ENCODE measurements at regions not wholly inside any gene's neighbourhood (a gene's known extent, or its start where the extent isn't known, plus 50 kb on each side); places are given as distances from the start of the nearest gene placed in this dataset.

DNA sequence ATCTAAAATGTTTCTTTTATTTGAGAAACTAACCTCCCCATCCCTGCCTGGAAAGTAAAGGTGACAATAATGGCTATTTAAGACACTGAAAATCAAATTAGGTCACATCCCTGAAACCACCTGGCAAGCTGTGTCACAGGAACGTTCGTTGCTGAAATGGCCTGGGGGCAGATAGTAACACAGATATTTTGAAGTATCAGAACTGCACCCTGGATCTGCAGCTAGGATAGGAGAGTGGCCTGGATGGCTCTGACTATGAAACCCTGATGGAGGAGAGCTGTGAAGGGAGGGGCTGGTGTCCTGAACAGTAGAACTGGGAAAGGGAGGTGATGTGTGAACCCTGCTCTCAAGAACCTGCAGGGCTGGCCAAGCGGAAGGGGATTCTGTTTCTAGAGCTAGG, 648.3 kb upstream of the CFAP20DC start:
- Histone ChIP-seq H3K36me3 (ENCODE audit: control insufficient read depth, insufficient read depth, low read length) (no peaks in the 10 kb centered on the region), H3K27me3 (replicated peaks; ENCODE audit: control insufficient read depth, insufficient read depth, low read length, poor library complexity, severe bottlenecking) (no peaks in the 10 kb centered on the region), H3K27ac (ENCODE audit: insufficient read depth, low read length, poor library complexity, severe bottlenecking) (no peak overlapping the region), H3K4me3 (ENCODE audit: insufficient read depth, low read depth, low read length, poor library complexity, severe bottlenecking) (no peak overlapping the region), H3K4me1 (ENCODE audit: control insufficient read depth, insufficient read depth, low read length, poor library complexity, severe bottlenecking) (no peaks in the 10 kb centered on the region), H3K9me3 (ENCODE audit: control insufficient read depth, low read length) (no peaks in the 10 kb centered on the region)
- no peak for DNase-seq

GRCh38 chr3:59696783-59697182, 647.0 kb upstream of the CFAP20DC start:
- Histone ChIP-seq H3K4me3 (ENCODE audit: insufficient read depth, low read depth, low read length, poor library complexity, severe bottlenecking) (no peak overlapping the region), H3K27me3 (replicated peaks; ENCODE audit: control insufficient read depth, insufficient read depth, low read length, poor library complexity, severe bottlenecking) (no peaks in the 10 kb centered on the region), H3K9me3 (ENCODE audit: control insufficient read depth, low read length) (no peaks in the 10 kb centered on the region), H3K4me1 (ENCODE audit: control insufficient read depth, insufficient read depth, low read length, poor library complexity, severe bottlenecking) (no peaks in the 10 kb centered on the region), H3K27ac (ENCODE audit: insufficient read depth, low read length, poor library complexity, severe bottlenecking) (no peak overlapping the region), H3K36me3 (ENCODE audit: control insufficient read depth, insufficient read depth, low read length) (no peaks in the 10 kb centered on the region)
- no peak for DNase-seq

DNA sequence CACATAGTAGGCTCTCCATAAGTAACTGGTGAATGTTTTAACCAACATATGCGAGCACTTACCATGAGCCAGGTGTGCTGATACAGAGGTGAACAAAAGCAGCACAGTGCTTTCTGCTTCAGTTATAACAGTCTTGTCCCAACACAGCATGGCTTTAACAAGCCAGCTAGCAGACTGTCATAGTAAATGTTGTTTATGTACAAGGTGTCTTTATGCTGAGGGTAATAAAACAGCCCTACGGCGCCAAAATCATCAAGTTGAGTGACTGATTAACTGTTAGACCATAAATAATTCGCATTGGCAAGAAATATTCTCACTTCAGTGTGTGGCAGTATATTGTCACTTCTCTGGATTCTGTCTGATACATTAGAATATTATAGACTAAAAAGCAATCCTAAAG, 646.0 kb upstream of the CFAP20DC start:
- no peaks in the 10 kb centered on the region for H3K36me3 ChIP-seq (ENCODE audit: control insufficient read depth, insufficient read depth, low read length)
- H3K4me1 ChIP-seq (ENCODE audit: control insufficient read depth, insufficient read depth, low read length, poor library complexity, severe bottlenecking), result no peaks in the 10 kb centered on the region
- no peak overlapping the region for H3K27ac ChIP-seq (ENCODE audit: insufficient read depth, low read length, poor library complexity, severe bottlenecking)
- H3K27me3 ChIP-seq (replicated peaks; ENCODE audit: control insufficient read depth, insufficient read depth, low read length, poor library complexity, severe bottlenecking), result no peaks in the 10 kb centered on the region
- H3K4me3 ChIP-seq (ENCODE audit: insufficient read depth, low read depth, low read length, poor library complexity, severe bottlenecking), result no peak overlapping the region
- DNase-seq, result no peak
- no peaks in the 10 kb centered on the region for H3K9me3 ChIP-seq (ENCODE audit: control insufficient read depth, low read length)

DNA sequence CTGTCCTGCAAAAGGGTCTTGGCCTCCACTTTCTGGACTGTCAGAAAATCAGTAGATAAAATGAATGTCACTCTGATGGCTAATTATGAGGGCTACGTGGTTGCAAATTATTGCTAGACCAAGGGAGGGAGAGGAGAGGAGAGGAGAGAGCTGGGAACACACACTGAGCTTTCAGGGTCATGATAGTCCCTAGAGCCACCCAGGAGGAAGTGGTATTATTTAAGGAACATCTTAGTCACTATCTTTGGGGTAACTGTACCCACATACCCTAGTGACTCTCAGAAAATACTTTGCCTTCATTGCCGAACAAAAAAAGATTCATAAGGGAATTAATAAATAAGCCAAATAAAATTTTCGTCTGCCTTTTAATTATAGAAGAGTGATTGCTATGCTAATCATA, 642.3 kb upstream of the CFAP20DC start:
- Histone ChIP-seq H3K9me3 (ENCODE audit: control insufficient read depth, low read length) (no peaks in the 10 kb centered on the region), H3K27ac (ENCODE audit: insufficient read depth, low read length, poor library complexity, severe bottlenecking) (no peak overlapping the region), H3K4me1 (ENCODE audit: control insufficient read depth, insufficient read depth, low read length, poor library complexity, severe bottlenecking) (no peaks in the 10 kb centered on the region), H3K36me3 (ENCODE audit: control insufficient read depth, insufficient read depth, low read length) (no peaks in the 10 kb centered on the region), H3K4me3 (ENCODE audit: insufficient read depth, low read depth, low read length, poor library complexity, severe bottlenecking) (no peak overlapping the region), H3K27me3 (replicated peaks; ENCODE audit: control insufficient read depth, insufficient read depth, low read length, poor library complexity, severe bottlenecking) (no peaks in the 10 kb centered on the region)
- DNase-seq, result no peak

DNA sequence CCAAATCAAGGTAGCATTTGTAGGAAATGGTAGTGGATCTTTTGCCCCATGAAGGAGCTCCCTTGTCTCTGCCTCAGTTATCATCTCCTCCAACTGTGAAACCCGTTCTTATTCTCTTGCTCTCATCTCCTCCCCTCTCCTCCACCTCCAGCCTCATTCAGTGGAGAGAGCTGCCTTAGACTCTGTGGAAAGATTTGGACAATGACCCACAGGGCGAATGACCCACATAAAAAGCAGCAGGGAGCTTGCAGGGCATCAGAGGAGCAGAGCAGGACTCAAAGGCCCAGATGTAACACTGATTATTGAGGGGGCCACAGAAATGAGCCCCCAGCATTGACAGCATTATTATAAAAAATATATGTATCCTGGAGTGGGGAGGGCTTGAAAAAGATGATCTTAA, 641.1 kb upstream of the CFAP20DC start:
- DNase-seq, result no peak
- Histone ChIP-seq H3K4me3 (ENCODE audit: insufficient read depth, low read depth, low read length, poor library complexity, severe bottlenecking) (no peak overlapping the region), H3K36me3 (ENCODE audit: control insufficient read depth, insufficient read depth, low read length) (no peaks in the 10 kb centered on the region), H3K9me3 (ENCODE audit: control insufficient read depth, low read length) (no peaks in the 10 kb centered on the region), H3K27ac (ENCODE audit: insufficient read depth, low read length, poor library complexity, severe bottlenecking) (no peak overlapping the region), H3K4me1 (ENCODE audit: control insufficient read depth, insufficient read depth, low read length, poor library complexity, severe bottlenecking) (no peaks in the 10 kb centered on the region), H3K27me3 (replicated peaks; ENCODE audit: control insufficient read depth, insufficient read depth, low read length, poor library complexity, severe bottlenecking) (no peaks in the 10 kb centered on the region)

GRCh38 chr3:59688636-59689035, 638.8 kb upstream of the CFAP20DC start:
- Histone ChIP-seq H3K9me3 (ENCODE audit: control insufficient read depth, low read length) (no peaks in the 10 kb centered on the region), H3K27me3 (replicated peaks; ENCODE audit: control insufficient read depth, insufficient read depth, low read length, poor library complexity, severe bottlenecking) (no peaks in the 10 kb centered on the region), H3K27ac (ENCODE audit: insufficient read depth, low read length, poor library complexity, severe bottlenecking) (no peak overlapping the region), H3K4me3 (ENCODE audit: insufficient read depth, low read depth, low read length, poor library complexity, severe bottlenecking) (no peak overlapping the region), H3K36me3 (ENCODE audit: control insufficient read depth, insufficient read depth, low read length) (no peaks in the 10 kb centered on the region), H3K4me1 (ENCODE audit: control insufficient read depth, insufficient read depth, low read length, poor library complexity, severe bottlenecking) (no peaks in the 10 kb centered on the region)
- DNase-seq, result no peak

DNA sequence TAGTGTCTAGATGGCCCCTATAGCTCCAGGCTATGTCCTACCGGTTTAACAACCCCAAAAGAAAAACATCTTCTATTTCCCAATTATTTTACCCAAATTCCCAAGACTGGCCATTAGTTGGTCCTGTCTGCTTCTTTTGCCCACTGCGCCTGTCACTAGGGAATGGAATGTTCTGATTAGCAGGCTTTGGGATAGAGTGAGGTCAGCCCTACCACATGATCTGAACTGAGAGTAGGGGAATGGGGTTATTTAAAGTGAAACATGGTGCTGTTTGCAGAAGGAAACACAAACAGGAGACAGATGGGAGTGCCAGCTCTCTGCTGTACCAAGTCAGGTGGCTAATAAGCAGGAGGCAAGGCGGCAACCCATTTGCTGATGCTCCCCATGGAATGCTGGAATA, 635.6 kb upstream of the CFAP20DC start:
- Histone ChIP-seq H3K4me3 (ENCODE audit: insufficient read depth, low read depth, low read length, poor library complexity, severe bottlenecking) (no peak overlapping the region), H3K4me1 (ENCODE audit: control insufficient read depth, insufficient read depth, low read length, poor library complexity, severe bottlenecking) (no peaks in the 10 kb centered on the region), H3K27me3 (replicated peaks; ENCODE audit: control insufficient read depth, insufficient read depth, low read length, poor library complexity, severe bottlenecking) (no peaks in the 10 kb centered on the region), H3K27ac (ENCODE audit: insufficient read depth, low read length, poor library complexity, severe bottlenecking) (no peak overlapping the region), H3K9me3 (ENCODE audit: control insufficient read depth, low read length) (no peaks in the 10 kb centered on the region), H3K36me3 (ENCODE audit: control insufficient read depth, insufficient read depth, low read length) (no peaks in the 10 kb centered on the region)
- DNase-seq, result no peak

GRCh38 chr3:59684766-59685165, 634.9 kb upstream of the CFAP20DC start:
- Histone ChIP-seq H3K27ac (ENCODE audit: insufficient read depth, low read length, poor library complexity, severe bottlenecking) (no peak overlapping the region), H3K4me3 (ENCODE audit: insufficient read depth, low read depth, low read length, poor library complexity, severe bottlenecking) (no peak overlapping the region), H3K27me3 (replicated peaks; ENCODE audit: control insufficient read depth, insufficient read depth, low read length, poor library complexity, severe bottlenecking) (no peaks in the 10 kb centered on the region), H3K36me3 (ENCODE audit: control insufficient read depth, insufficient read depth, low read length) (no peaks in the 10 kb centered on the region), H3K4me1 (ENCODE audit: control insufficient read depth, insufficient read depth, low read length, poor library complexity, severe bottlenecking) (no peaks in the 10 kb centered on the region), H3K9me3 (ENCODE audit: control insufficient read depth, low read length) (no peaks in the 10 kb centered on the region)
- no peak for DNase-seq

DNA sequence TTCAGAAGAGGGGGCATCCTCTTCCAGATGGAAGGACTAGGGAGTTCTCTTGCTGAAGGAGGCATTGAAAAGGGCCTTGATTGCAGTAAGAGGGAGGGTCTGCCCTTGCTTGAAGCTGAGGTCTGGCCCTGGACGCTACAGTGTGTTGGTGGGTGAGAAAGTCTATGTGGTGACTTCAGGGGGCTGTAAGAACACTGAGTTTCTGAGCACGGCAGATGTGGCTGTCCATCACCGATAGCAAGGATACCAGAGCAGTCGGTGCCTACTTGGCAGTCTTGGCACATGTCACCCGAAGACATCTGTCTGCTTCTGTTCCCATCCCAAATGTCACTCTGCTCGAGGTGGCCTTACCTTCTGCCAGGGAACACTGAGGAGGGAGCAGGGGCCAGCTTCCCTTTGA, 631.1 kb upstream of the CFAP20DC start:
- no peaks in the 10 kb centered on the region for H3K27me3 ChIP-seq (replicated peaks; ENCODE audit: control insufficient read depth, insufficient read depth, low read length, poor library complexity, severe bottlenecking)
- no peak overlapping the region for H3K27ac ChIP-seq (ENCODE audit: insufficient read depth, low read length, poor library complexity, severe bottlenecking)
- no peak overlapping the region for H3K4me3 ChIP-seq (ENCODE audit: insufficient read depth, low read depth, low read length, poor library complexity, severe bottlenecking)
- no peaks in the 10 kb centered on the region for H3K36me3 ChIP-seq (ENCODE audit: control insufficient read depth, insufficient read depth, low read length)
- no peaks in the 10 kb centered on the region for H3K4me1 ChIP-seq (ENCODE audit: control insufficient read depth, insufficient read depth, low read length, poor library complexity, severe bottlenecking)
- no peak for DNase-seq
- H3K9me3 ChIP-seq (ENCODE audit: control insufficient read depth, low read length), result no peaks in the 10 kb centered on the region

DNA sequence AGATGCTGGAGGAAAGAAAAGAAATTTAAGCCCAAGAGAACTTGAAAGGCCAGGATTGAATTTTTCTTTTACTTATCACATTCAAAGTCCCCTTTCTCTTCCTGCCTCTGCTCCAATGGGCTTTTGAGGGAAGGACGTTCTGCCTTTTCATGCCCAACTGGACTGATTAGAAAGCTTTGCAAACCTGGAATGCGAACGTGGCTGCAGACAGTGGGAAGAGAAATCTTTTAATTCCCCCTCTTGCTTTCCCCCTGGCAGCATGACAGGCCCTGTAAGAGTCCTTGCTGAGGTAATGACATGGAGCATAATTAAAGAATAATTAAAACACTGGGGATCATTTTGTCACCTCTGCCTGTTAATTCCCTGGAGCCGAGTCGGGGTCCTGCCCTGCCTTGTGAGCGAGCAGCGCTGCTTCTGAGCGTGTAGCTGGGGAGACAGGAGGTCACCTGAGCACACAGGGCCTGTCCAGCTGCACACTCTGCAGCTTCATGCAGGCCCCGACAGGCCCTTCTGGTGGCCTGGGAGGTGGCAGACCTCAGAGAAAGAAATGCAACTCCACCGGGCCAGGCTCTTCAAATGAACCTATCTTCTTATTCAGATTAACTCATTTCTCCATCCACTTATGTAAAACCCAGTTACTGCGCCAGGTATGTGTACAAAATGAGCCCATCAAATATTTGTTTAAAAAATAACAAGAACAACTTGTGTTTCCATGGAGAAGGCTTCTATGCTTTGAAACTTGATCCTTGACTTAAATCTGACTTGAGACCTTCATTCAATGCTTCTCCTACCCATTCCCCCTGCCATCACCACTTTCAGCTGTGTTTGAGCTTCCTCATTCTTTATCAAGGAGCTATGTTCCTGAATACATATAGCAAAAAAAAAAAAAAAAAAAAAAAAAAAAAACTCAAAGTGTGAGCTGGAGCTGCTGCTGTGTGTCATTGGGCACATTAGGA, 628.2 kb upstream of the CFAP20DC start:
- Histone ChIP-seq H3K27ac (ENCODE audit: insufficient read depth, low read length, poor library complexity, severe bottlenecking) (no peak overlapping the region), H3K9me3 (ENCODE audit: control insufficient read depth, low read length) (no peaks in the 10 kb centered on the region), H3K36me3 (ENCODE audit: control insufficient read depth, insufficient read depth, low read length) (no peaks in the 10 kb centered on the region), H3K27me3 (replicated peaks; ENCODE audit: control insufficient read depth, insufficient read depth, low read length, poor library complexity, severe bottlenecking) (no peaks in the 10 kb centered on the region), H3K4me1 (ENCODE audit: control insufficient read depth, insufficient read depth, low read length, poor library complexity, severe bottlenecking) (no peaks in the 10 kb centered on the region), H3K4me3 (ENCODE audit: insufficient read depth, low read depth, low read length, poor library complexity, severe bottlenecking) (no peak overlapping the region)
- DNase-seq, result no peak
